Endothelial cell of umbilical vein (primary cell): ENCODE measurements at regions not wholly inside any gene's neighbourhood (a gene's known extent, or its start where the extent isn't known, plus 50 kb on each side); places are given as distances from the start of the nearest gene placed in this dataset.

ENCODE experiments used
- BruUV-seq: library from RNA; stranded (reverse); fragments of 400-500 nt; replicated peaks from 2 replicates; lab custom pipeline; 2021; lab: Mats Ljungman, UMichigan
- CTCF ChIA-PET: fragments of 300-600, 350-600 bp; sonication (Branson Sonifier 250); formaldehyde crosslinking; loops from one replicate; lab custom pipeline; 2021; ENCODE audit warnings: antibody characterized with exemption, inconsistent platforms; lab: Charles Lee
- POLR2A ChIA-PET: fragments of 300-600, 350-600 bp; sonication (Branson Sonifier 250); formaldehyde crosslinking; loops from one replicate; lab custom pipeline; 2021; ENCODE audit warnings: antibody characterized with exemption, inconsistent platforms; lab: Charles Lee
- DNase-seq: peaks from one replicate; pipeline ENCODE4 v3.0.0-alpha.2; 2011; ENCODE audit warnings: low read depth, low spot score
- FAIRE-seq: peaks from 2 replicates; lab custom pipeline; 2011; peaks lifted over from hg19 to GRCh38; lab: Jason Lieb, UNC
- H2AFZ ChIP-seq: 2 replicates; pipeline ENCODE4 v1.6.0; 2012; ENCODE audit warnings: low read depth, low read length, control low read depth, inconsistent platforms
- H3K27ac ChIP-seq: 2 replicates; pipeline ENCODE4 v1.5.1; 2011; ENCODE audit warnings: low read depth, mild to moderate bottlenecking, control low read depth, low read length, moderate library complexity; ENCODE audit not compliant: insufficient read depth
- H3K27me3 ChIP-seq, 2 experiments: 2 replicates each; pipeline versions ENCODE4 v1.6.0 to v1.6.1; 2011; ENCODE audit warnings: low read length in 2 of 2, mixed read lengths in 1 of 2; ENCODE audit not compliant: control insufficient read depth in 2 of 2, insufficient read depth in 2 of 2
- H3K36me3 ChIP-seq, 2 experiments: 2 replicates in 1 of 2; 3 replicates in 1 of 2; pipeline ENCODE4 v1.5.1; 2011; ENCODE audit warnings: low read length in 2 of 2, mild to moderate bottlenecking in 1 of 2, moderate library complexity in 1 of 2; ENCODE audit not compliant: control insufficient read depth in 2 of 2, insufficient read depth in 2 of 2; ENCODE audit errors: extremely low read depth in 1 of 2
- H3K4me1 ChIP-seq: 3 replicates; pipeline ENCODE4 v1.5.1; 2011; ENCODE audit warnings: mild to moderate bottlenecking, low read length; ENCODE audit not compliant: control insufficient read depth, insufficient read depth; ENCODE audit errors: extremely low read depth
- H3K4me2 ChIP-seq: 2 replicates; pipeline ENCODE4 v1.6.1; 2011; ENCODE audit warnings: low read length, control low read depth, mixed read lengths; ENCODE audit not compliant: insufficient read depth
- H3K4me3 ChIP-seq, 3 experiments: fragments of 200-600 bp in 1 of 3; sonication (generic), shearing (Covaris generic) in 1 of 3; replicated peaks in 1 of 3; 2 replicates each; pipeline ENCODE4 v1.5.1; 2011 to 2016; ENCODE audit warnings: control low read depth in 3 of 3, low read length in 3 of 3, mild to moderate bottlenecking in 2 of 3, inconsistent platforms in 1 of 3, low read depth in 1 of 3, moderate library complexity in 1 of 3; ENCODE audit not compliant: insufficient read depth in 1 of 3
- H3K79me2 ChIP-seq: 2 replicates; pipeline ENCODE4 v1.6.0; 2012; ENCODE audit warnings: low read length, inconsistent platforms; ENCODE audit not compliant: control insufficient read depth, insufficient read depth
- H3K9ac ChIP-seq: replicated peaks from 2 replicates; pipeline ENCODE3; 2011; ENCODE audit warnings: low read length, control low read depth; ENCODE audit not compliant: insufficient read depth; ENCODE audit errors: extremely low read depth
- H3K9me1 ChIP-seq: replicated peaks from 3 replicates; pipeline ENCODE4 v1.6.0; 2011; ENCODE audit warnings: mild to moderate bottlenecking, low read length; ENCODE audit not compliant: control insufficient read depth, insufficient read depth; ENCODE audit errors: extremely low read depth
- H3K9me3 ChIP-seq: replicated peaks from 2 replicates; pipeline ENCODE4 v1.5.1; 2012; ENCODE audit warnings: low read length, inconsistent platforms; ENCODE audit not compliant: control insufficient read depth, insufficient read depth
- H4K20me1 ChIP-seq: replicated peaks from 2 replicates; pipeline ENCODE3; 2011; ENCODE audit warnings: mild to moderate bottlenecking, low read length; ENCODE audit not compliant: control insufficient read depth, insufficient read depth; ENCODE audit errors: extremely low read depth
- CTCF ChIP-seq, 2 donors: IDR thresholded peaks; 1 replicate in 1 of 2; 2 replicates in 1 of 2; pipeline ENCODE4 v1.5.1; 2011; ENCODE audit warnings: low read length in 2 of 2, mild to moderate bottlenecking in 2 of 2, moderate library complexity in 2 of 2, control low read depth in 1 of 2, inconsistent platforms in 1 of 2, low read depth in 1 of 2; ENCODE audit not compliant: insufficient read depth in 1 of 2; ENCODE audit errors: extremely low read depth in 1 of 2
- EZH2 ChIP-seq: IDR thresholded peaks from 2 replicates; pipeline ENCODE4 v1.6.1; 2012; ENCODE audit warnings: borderline replicate concordance, low read depth, mild to moderate bottlenecking, moderate library complexity, low read length, inconsistent platforms; ENCODE audit not compliant: severe bottlenecking
- FOS ChIP-seq: IDR thresholded peaks from 2 replicates; pipeline ENCODE4 v1.6.1; 2011; ENCODE audit warnings: mild to moderate bottlenecking, low read length, moderate library complexity, borderline replicate concordance; ENCODE audit not compliant: insufficient read depth
- GATA2 ChIP-seq: IDR thresholded peaks from 2 replicates; pipeline ENCODE4 v1.7.0; 2011; ENCODE audit warnings: low read depth, mild to moderate bottlenecking, moderate library complexity, mixed read lengths, low read length; ENCODE audit not compliant: insufficient read length, insufficient read depth
- JUN ChIP-seq: IDR thresholded peaks from 2 replicates; pipeline ENCODE4 v1.6.1; 2011; ENCODE audit warnings: borderline replicate concordance, low read depth; ENCODE audit not compliant: insufficient read length, insufficient read depth
- MAX ChIP-seq: IDR thresholded peaks from 2 replicates; pipeline ENCODE4 v1.6.1; 2011; ENCODE audit not compliant: insufficient read depth, insufficient read length
- MYC ChIP-seq: IDR thresholded peaks from one replicate; pipeline ENCODE4 v1.6.1; 2011; ENCODE audit warnings: mild to moderate bottlenecking, low read depth, low read length
- POLR2A ChIP-seq: IDR thresholded peaks from 2 replicates; pipeline ENCODE4 v1.6.1; 2012; ENCODE audit warnings: low read depth, mild to moderate bottlenecking, control low read depth, low read length
- dilution Hi-C: fragments of 300-500 bp; cut with MboI; formaldehyde crosslinking; loops from one replicate; pipeline ENCODE4 v1.15.0; 2019; ENCODE audit warnings: low sequenced_read_pairs; ENCODE audit not compliant: extremely low pct_ligation_motif_present
- intact Hi-C: fragments of 100-400 bp; cut with micrococcal nuclease; formaldehyde crosslinking; loops from one replicate; pipeline ENCODE4 v1.10.0; 2022

GRCh38 chr4:123667991-123668390 lies 271.4 kb downstream of the SPRY1 start:
- intact Hi-C loops = no loop called here

GRCh38 chr4:123671636-123672404 lies 275.2 kb downstream of the SPRY1 start:
- no peaks in the 10 kb centered on the region for H3K9me3 ChIP-seq
- no peaks in the 10 kb centered on the region for H3K27me3 ChIP-seq
- no peak overlapping the region for H3K9ac ChIP-seq
- no peaks in the 10 kb centered on the region for H4K20me1 ChIP-seq
- H3K4me1 ChIP-seq = no peaks in the 10 kb centered on the region
- no TSS peak for BruUV-seq
- H3K4me3 ChIP-seq = no peak overlapping the region
- FAIRE-seq (no peak), DNase-seq (no peak)
- POLR2A ChIA-PET = no interaction called here
- CTCF ChIA-PET = interaction anchor here (0.6 to 1.7 kb wide), 2 partner anchors 9 to 51 kb away, joined by 3 to 5 read pairs; no protein-coding TSS in a partner anchor
- dilution Hi-C loops (no loop called here), intact Hi-C loops (no loop called here)
- H3K4me2 ChIP-seq = no peak overlapping the region
- TF ChIP-seq GATA2 (no peak), JUN (no peak), FOS (no peak), EZH2 (no peak), MAX (no peak), CTCF (IDR thresholded peaks at IDR 0.05; ENCODE audit: extremely low read depth in 1 of 2, insufficient read depth in 1 of 2, low read depth in 1 of 2, low read length in 2 of 2) (no peak), MYC (no peak), POLR2A (no peak)
- no peak overlapping the region for H2AFZ ChIP-seq
- H3K9me1 ChIP-seq = no peaks in the 10 kb centered on the region
- H3K27ac ChIP-seq = no peak overlapping the region
- no peaks in the 10 kb centered on the region for H3K36me3 ChIP-seq
- no peaks in the 10 kb centered on the region for H3K79me2 ChIP-seq

More at GRCh38 chr4:123667991-123668390, 271.4 kb downstream of the SPRY1 start:
- no peak overlapping the region for H2AFZ ChIP-seq
- H3K4me2 ChIP-seq = no peak overlapping the region
- no peak overlapping the region for H3K27ac ChIP-seq
- H3K9me1 ChIP-seq = no peaks in the 10 kb centered on the region
- no peak overlapping the region for H3K4me3 ChIP-seq
- BruUV-seq = no TSS peak
- H3K9ac ChIP-seq = no peak overlapping the region
- DNase-seq (no peak), FAIRE-seq (no peak)
- dilution Hi-C loops = no loop called here
- H3K36me3 ChIP-seq = no peaks in the 10 kb centered on the region
- no peaks in the 10 kb centered on the region for H3K4me1 ChIP-seq
- H4K20me1 ChIP-seq = no peaks in the 10 kb centered on the region
- TF ChIP-seq JUN (no peak), EZH2 (no peak)
- no peaks in the 10 kb centered on the region for H3K9me3 ChIP-seq
- CTCF ChIA-PET = no interaction called here
- POLR2A ChIA-PET = interaction anchor here (0.6 kb wide), 1 partner anchor 436 kb away, joined by 3 read pairs; no protein-coding TSS in a partner anchor
- no peaks in the 10 kb centered on the region for H3K27me3 ChIP-seq
- no peaks in the 10 kb centered on the region for H3K79me2 ChIP-seq
